ENCODE measurements at regions not wholly inside any gene's neighbourhood (a gene's known extent, or its start where the extent isn't known, plus 50 kb on each side); places are given as distances from the start of the nearest gene placed in this dataset.

DNA sequence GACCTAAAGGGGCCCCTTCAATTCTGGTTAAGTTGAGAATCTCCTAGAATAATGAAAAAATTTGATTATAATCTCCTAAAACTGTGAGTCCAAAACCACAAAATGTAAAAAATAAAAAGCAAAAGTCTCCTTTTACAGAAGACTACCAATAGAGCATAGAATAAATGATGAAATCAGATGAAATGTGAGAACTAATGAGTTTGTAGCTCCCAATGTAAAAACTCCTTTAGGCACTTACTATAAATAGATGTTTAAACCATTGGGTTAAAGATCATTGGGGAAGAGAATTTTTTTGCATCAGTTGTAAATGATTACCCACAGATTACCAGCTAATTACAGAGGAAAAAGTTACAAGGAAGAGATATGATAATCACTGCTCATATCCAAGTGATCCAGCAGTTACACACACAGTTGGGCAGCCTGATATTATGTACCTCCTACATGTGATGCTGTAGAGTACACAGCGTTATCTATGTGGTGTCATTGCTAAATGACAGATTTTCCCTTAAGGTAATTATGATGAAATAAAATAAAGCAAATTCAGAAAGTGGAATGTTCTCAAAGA, 282.7 kb upstream of the SEMA3D start:
- TF ChIP-seq YY1 (IDR thresholded peaks at IDR 0.05; ENCODE audit: insufficient read depth, insufficient read length) (no peak), ZNF274 (IDR thresholded peaks at IDR 0.05; ENCODE audit: low read depth, low read length) (no peak)
